OCI-LY7 (cell line): ENCODE measurements at regions not wholly inside any gene's neighbourhood (a gene's known extent, or its start where the extent isn't known, plus 50 kb on each side); places are given as distances from the start of the nearest gene placed in this dataset.

Experiments
- BruUV-seq: library from RNA; stranded (reverse); fragments of 400-500 nt; replicated peaks from 2 replicates; lab custom pipeline; 2021; lab: Mats Ljungman, UMichigan
- CTCF ChIA-PET: fragments of 300-600 bp; sonication (Branson Sonifier 250); formaldehyde crosslinking; loops from one replicate; lab custom pipeline; 2022; ENCODE audit warnings: antibody characterized with exemption; ENCODE audit not compliant: unreplicated experiment; lab: Charles Lee
- POLR2A ChIA-PET: fragments of 300-600 bp; sonication (Branson Sonifier 250); formaldehyde crosslinking; loops from one replicate; lab custom pipeline; 2022; ENCODE audit warnings: antibody characterized with exemption; lab: Charles Lee
- DNase-seq: peaks from one replicate; pipeline ENCODE4 v3.0.0-alpha.2; 2015; ENCODE audit warnings: low spot score
- H2AFZ ChIP-seq: fragments of 200-600 bp; sonication (generic), shearing (Covaris generic); 2 replicates; pipeline ENCODE4 v1.6.1; 2014; ENCODE audit warnings: mild to moderate bottlenecking, antibody characterized with exemption, low read length, moderate library complexity
- H3K27ac ChIP-seq: fragments of 200-600 bp; sonication (generic); 2 replicates; pipeline ENCODE4 v1.5.1; 2014; ENCODE audit warnings: mixed run types, low read depth, mild to moderate bottlenecking, moderate library complexity, low read length, inconsistent platforms; ENCODE audit not compliant: poor library complexity, severe bottlenecking
- H3K36me3 ChIP-seq: fragments of 200-600 bp; sonication (generic); 2 replicates; pipeline ENCODE4 v1.6.1; 2014; ENCODE audit warnings: mild to moderate bottlenecking, antibody characterized with exemption, low read length, moderate library complexity, mixed read lengths; ENCODE audit not compliant: insufficient read depth
- H3K4me1 ChIP-seq: fragments of 200-600 bp; sonication (generic); 2 replicates; pipeline ENCODE4 v1.5.1; 2014; ENCODE audit warnings: mild to moderate bottlenecking, low read length; ENCODE audit not compliant: insufficient read depth, poor library complexity, severe bottlenecking
- H3K4me2 ChIP-seq: fragments of 200-600 bp; sonication (generic); 2 replicates; pipeline ENCODE4 v1.6.1; 2014; ENCODE audit warnings: mild to moderate bottlenecking, low read length
- H3K4me3 ChIP-seq: fragments of 200-600 bp; sonication (generic); 2 replicates; pipeline ENCODE4 v1.5.1; 2014; ENCODE audit warnings: mild to moderate bottlenecking, low read depth, low read length; ENCODE audit not compliant: poor library complexity, severe bottlenecking
- H3K79me2 ChIP-seq: fragments of 200-600 bp; sonication (generic); 2 replicates; pipeline ENCODE4 v1.6.1; 2016; ENCODE audit warnings: low read depth, mild to moderate bottlenecking, low read length, moderate library complexity, mixed read lengths; ENCODE audit not compliant: insufficient read depth
- H3K9me2 ChIP-seq: fragments of 200-600 bp; sonication (generic); 2 replicates; pipeline ENCODE4 v1.6.1; 2016; ENCODE audit warnings: mild to moderate bottlenecking, low read length, mixed read lengths; ENCODE audit not compliant: insufficient read depth
- H3K9me3 ChIP-seq: fragments of 200-600 bp; sonication (generic); 2 replicates; pipeline ENCODE4 v1.6.1; 2014; ENCODE audit warnings: mild to moderate bottlenecking, mixed run types, low read length, mixed read lengths
- H4K20me1 ChIP-seq: fragments of 200-600 bp; sonication (generic); 2 replicates; pipeline ENCODE4 v1.6.1; 2014; ENCODE audit warnings: mild to moderate bottlenecking, antibody characterized with exemption, low read length, moderate library complexity, mixed read lengths; ENCODE audit not compliant: insufficient read depth
- EZH2phosphoT487 ChIP-seq: fragments of 200-600 bp; sonication (generic); IDR thresholded peaks from 2 replicates; pipeline ENCODE4 v1.6.1; 2018; ENCODE audit warnings: low read depth, borderline replicate concordance, mild to moderate bottlenecking, mixed run types, antibody characterized with exemption, low read length, moderate library complexity, mixed read lengths
- intact Hi-C: fragments of 100-400 bp; cut with micrococcal nuclease; formaldehyde crosslinking; loops from one replicate; pipeline ENCODE4 v1.10.0; 2022; ENCODE audit not compliant: unreplicated experiment
- TF ChIP-seq, protein P1 (sequence below): fragments of 200-600 bp; sonication (generic); conservative IDR thresholded peaks from 2 replicates; pipeline ENCODE4 v1.5.1; 2014; ENCODE audit warnings: mild to moderate bottlenecking, antibody characterized with exemption, low read length, moderate library complexity, mixed read lengths

GRCh38 chr11:134751031-134751585, 339.1 kb upstream of the B3GAT1 start:
- Histone ChIP-seq H3K9me3 (no peaks in the 10 kb centered on the region), H3K4me1 (no peaks in the 10 kb centered on the region), H3K4me2 (no peak overlapping the region), H3K9me2 (no peaks in the 10 kb centered on the region), H3K27ac (no peak overlapping the region), H2AFZ (no peak overlapping the region), H3K4me3 (no peak overlapping the region), H3K79me2 (no peaks in the 10 kb centered on the region), H3K36me3 (no peaks in the 10 kb centered on the region), H4K20me1 (no peaks in the 10 kb centered on the region)
- BruUV-seq = no TSS peak
- ChIA-PET POLR2A (no interaction called here), CTCF (no interaction called here)
- intact Hi-C loops = no loop called here
- TF ChIP-seq, protein P1, sequence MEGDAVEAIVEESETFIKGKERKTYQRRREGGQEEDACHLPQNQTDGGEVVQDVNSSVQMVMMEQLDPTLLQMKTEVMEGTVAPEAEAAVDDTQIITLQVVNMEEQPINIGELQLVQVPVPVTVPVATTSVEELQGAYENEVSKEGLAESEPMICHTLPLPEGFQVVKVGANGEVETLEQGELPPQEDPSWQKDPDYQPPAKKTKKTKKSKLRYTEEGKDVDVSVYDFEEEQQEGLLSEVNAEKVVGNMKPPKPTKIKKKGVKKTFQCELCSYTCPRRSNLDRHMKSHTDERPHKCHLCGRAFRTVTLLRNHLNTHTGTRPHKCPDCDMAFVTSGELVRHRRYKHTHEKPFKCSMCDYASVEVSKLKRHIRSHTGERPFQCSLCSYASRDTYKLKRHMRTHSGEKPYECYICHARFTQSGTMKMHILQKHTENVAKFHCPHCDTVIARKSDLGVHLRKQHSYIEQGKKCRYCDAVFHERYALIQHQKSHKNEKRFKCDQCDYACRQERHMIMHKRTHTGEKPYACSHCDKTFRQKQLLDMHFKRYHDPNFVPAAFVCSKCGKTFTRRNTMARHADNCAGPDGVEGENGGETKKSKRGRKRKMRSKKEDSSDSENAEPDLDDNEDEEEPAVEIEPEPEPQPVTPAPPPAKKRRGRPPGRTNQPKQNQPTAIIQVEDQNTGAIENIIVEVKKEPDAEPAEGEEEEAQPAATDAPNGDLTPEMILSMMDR = no peak
- TF ChIP-seq EZH2phosphoT487 = no peak
- DNase-seq = no peak

DNA sequence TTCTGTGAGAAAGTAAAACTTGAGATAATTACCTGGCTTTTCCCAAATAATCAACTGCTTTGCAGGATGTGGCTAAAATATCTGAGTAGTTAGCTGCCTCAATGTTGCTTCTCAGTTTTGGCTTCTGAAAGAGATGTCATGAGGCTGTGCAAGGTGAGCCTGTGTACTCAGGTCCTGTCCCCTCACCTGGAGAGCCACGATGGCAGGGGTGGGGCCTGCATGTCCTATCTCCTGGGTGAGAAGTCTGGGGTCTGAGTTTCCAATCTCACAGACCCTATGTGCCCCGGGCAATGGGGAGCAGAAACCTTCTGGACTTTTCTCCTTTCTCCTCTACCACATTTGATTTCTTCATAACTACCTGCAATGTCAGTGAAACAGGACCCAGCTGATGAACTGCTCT, 338.6 kb upstream of the B3GAT1 start:
- intact Hi-C loops = no loop called here
- Histone ChIP-seq H3K27ac (no peak overlapping the region), H3K79me2 (no peaks in the 10 kb centered on the region), H4K20me1 (no peaks in the 10 kb centered on the region), H3K9me2 (no peaks in the 10 kb centered on the region), H2AFZ (no peak overlapping the region), H3K4me3 (no peak overlapping the region), H3K9me3 (no peaks in the 10 kb centered on the region), H3K4me2 (no peak overlapping the region), H3K36me3 (no peaks in the 10 kb centered on the region), H3K4me1 (no peaks in the 10 kb centered on the region)
- POLR2A ChIA-PET = no interaction called here
- TF ChIP-seq, protein P1 = no peak
- TF ChIP-seq EZH2phosphoT487 = no peak
- DNase-seq = no peak
- no TSS peak for BruUV-seq
- CTCF ChIA-PET = no interaction called here

- Histone ChIP-seq H4K20me1 (no peaks in the 10 kb centered on the region), H3K4me3 (no peak overlapping the region), H3K36me3 (no peaks in the 10 kb centered on the region), H3K27ac (no peak overlapping the region), H2AFZ (no peak overlapping the region), H3K4me2 (no peak overlapping the region), H3K79me2 (no peaks in the 10 kb centered on the region), H3K9me2 (no peaks in the 10 kb centered on the region), H3K4me1 (no peaks in the 10 kb centered on the region), H3K9me3 (no peaks in the 10 kb centered on the region)
- intact Hi-C loops = no loop called here
- ChIA-PET CTCF (no interaction called here), POLR2A (no interaction called here)
- no TSS peak for BruUV-seq
- no peak for DNase-seq
- TF ChIP-seq, protein P1 = no peak
- TF ChIP-seq EZH2phosphoT487 = no peak
Observed at GRCh38 chr11:134749040-134749839, 337.2 kb upstream of the B3GAT1 start.
